ENCODE measurements at regions not wholly inside any gene's neighbourhood (a gene's known extent, or its start where the extent isn't known, plus 50 kb on each side); places are given as distances from the start of the nearest gene placed in this dataset.

- TF ChIP-seq CTCF (IDR thresholded peaks at IDR 0.05; ENCODE audit: low read depth, low read length) (no peak), EZH2phosphoT487 (IDR thresholded peaks at IDR 0.05; ENCODE audit: low read depth) (no peak)
These were observed 366.6 kb downstream of the OSTF1 start for GRCh38 chr9:75454891-75455290.

Data from OCI-LY3 (cell line).